ENCODE measurements at regions not wholly inside any gene's neighbourhood (a gene's known extent, or its start where the extent isn't known, plus 50 kb on each side); places are given as distances from the start of the nearest gene placed in this dataset.
"Not testable (repeated sequence)": the region's sequence is repeated elsewhere in the genome, so short reads cannot be mapped to it uniquely, and the experiment has no call there.

DNA sequence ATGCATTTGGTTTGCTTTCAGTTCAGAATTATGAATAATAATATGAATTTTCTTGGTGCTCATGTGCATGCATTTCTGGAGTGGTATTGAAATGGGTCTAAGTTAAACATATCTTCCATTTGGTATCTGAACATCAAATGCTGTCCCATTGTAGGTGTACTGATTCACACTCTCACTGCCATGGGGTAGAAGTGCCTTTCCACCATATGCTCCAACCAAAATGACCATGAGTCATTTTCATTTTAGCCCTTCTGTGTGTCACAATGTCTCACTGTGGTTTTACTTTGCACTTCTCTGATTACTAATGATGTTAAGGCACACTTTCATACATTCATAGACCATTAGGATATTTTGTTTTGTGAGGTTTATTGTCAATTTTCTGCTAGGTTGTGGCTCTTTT lies 211.9 kb downstream of the HAO1 start:
- no peak for DNase-seq

DNA sequence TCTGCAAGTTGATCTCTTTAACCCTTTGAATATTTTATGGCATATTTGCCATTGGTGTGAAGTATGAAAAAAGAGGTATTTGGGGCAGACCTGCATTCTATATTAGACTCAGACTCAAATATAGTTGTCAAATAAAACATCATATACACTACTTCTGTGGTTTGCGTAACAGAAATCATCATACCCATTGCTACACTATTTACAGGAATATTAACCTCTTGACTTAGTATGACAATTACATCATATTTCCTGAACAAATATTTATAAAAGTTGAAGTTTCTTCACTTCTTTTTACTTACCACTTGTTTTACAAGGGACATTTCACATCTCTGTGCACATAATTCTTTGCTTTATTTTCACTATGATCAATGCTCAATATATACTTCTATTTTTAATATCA lies 206.0 kb downstream of the HAO1 start:
- no peak for DNase-seq

DNA sequence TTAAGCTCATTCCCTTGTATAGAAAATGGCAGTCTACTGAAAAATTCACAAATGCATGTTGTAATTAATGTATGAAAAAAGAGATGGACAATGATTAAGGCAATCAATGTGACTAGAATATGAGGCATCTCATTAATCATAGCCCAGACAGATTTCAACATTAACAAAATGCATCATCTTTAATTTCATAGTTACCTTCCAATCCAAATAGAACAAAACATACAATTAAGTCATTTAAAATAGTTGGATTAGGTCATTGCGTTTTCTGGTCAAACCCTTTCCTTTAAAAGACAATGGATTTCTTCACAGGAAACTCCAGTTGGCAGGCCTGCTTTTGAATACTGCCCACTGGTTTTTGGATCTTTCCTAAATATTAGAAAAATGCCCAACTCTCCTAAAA lies 203.9 kb downstream of the HAO1 start:
- no peak for DNase-seq

DNA sequence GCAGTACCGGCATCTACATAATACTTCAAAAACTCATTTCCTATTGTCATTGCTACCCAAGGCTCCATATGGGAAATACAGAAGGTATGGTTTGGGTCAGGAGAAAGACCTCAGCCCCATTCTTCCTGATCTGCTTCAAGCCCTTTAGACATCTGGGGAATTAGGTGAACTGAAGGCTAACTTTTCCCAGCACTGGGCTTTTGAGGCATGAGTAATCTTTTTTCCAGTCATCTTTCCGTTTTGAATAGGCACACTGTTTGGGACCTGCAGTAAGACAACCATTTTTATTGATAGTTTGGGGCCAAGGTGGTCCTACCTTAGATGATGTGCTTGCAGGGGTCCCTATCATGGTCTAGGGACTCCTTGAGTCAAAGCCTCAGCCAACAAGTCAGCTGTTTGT lies 198.4 kb downstream of the HAO1 start:
- DNase-seq = no peak

DNA sequence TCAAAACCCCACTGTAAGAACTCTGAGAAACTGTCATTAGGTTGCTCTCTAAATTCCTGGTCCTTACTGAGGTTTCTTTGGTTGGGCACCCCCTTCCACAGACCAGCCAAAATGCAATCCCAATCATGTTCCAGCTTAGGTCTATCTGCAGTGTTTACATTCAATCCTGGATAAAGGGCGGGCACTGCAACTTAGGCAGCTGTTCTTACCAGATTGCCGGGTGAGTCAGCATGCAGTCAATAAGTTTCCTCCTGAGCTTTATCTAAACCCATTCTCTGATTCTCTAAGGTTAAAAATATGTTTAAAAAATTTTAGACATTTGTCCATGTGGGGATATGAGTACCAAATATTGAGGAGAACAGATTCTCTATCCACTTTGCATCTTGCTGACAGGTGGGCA lies 197.8 kb downstream of the HAO1 start:
- no peak for DNase-seq

DNA sequence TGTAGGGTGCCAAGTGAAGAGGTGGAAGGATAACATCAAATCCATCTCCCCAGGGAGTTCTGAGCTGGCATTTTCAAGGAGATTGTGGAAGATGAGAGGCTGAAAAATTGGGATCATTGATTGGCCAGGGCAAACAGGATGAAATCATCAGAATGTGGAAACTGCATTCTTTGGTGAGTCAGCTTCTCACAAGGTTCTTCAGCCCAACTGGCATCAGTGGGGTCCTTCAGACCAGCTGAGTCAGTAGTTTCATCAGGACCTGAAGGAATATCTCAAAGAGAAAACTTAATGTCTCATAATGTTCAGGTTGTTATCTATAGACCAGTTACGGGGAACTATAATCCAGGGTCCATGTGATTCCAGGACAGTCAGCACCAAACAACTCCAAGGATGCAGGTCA lies 195.8 kb downstream of the HAO1 start:
- no peak for DNase-seq

DNA sequence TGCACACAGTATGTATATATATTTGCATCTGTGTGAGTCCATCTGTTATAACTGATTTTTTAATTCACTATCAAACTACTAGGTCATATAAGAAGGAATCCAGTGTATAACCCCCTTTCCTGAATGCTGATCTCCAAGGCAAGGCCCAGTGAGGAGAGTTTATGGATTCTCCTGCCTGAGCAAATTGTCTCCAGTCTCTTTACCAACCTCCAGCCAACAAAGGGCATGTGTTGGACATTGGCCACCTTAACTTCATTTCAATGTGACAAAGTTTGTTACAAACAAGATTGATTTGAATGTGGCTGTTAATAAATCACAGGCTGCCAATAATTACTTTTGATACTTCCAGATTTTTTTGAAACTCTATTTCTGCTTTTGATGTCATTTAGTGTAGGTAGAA lies 191.6 kb downstream of the HAO1 start:
- no peak for DNase-seq

DNA sequence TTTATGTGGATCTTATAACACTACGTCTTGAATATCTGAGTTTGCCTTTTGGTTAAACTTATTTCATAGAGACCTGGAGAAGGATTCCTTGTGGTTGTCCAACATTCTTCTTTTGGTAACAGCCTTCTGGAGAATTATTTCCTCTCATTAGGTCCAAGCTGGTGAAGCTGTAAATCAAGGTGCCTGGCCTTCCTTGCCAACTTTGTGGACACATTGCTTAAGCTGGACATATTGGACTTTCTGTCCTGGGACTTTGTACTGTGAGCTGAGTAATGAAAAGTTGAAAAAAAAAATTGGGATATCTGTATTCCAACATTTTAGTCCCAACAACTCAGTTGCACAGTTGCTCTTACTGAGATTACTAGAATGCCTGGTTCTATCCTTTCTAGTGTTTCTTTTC lies 186.2 kb downstream of the HAO1 start:
- no peak for DNase-seq

DNA sequence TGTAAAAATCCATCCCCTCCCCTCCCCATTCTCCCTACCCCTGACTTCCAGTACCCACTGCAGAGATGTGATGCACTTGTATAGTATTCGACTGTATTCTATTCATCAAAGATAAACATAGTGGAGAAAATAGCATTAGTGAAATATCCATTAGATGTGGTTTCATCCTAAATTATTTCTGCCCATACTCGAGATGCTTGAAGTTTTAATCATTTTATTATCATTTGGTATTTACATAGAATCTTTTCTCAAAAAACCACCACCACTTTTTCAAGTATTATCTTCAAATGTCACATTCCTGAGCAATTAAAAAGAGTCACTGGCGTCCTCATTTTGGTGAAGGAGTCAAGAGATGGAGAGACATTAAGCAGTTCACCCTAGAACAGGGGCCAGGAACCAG lies 181.9 kb downstream of the HAO1 start:
- DNase-seq = no peak

DNA sequence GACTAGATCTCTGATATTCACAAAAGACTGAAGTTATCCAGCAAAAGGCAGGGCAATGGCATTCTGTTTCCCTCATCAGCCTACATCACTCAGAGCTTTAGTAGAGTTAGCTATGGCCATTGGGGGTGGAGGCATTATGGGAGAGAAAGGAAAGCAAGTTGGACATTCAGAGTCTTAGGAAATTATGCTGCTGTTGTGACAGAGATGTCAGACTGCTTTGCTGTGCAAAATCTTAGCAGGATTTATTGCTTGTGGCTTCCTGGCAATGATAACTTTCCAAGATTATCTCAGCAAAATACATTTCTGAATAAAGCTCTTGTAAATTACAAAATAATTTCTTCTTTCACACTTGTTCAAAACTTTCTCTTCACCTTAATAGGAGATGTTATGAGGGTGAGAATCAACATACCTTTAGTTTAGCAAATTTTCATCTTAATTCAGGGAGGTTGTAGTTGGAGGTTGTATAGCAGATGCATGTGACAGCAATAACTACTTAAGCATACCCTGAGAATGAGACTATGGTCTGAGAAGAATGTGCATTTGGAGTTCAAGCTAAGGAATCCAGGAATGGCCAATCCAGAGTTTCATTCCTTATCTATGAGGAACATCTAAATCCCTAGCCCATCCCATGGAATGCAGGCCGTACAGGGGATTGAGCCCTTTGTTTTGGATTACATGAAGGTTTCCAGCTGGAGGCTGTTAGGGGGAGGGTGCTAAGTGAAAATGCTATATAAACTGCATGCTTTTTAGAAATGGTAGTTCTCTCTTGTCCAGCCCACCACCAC lies 179.8 kb downstream of the HAO1 start:
- no peak for DNase-seq

DNA sequence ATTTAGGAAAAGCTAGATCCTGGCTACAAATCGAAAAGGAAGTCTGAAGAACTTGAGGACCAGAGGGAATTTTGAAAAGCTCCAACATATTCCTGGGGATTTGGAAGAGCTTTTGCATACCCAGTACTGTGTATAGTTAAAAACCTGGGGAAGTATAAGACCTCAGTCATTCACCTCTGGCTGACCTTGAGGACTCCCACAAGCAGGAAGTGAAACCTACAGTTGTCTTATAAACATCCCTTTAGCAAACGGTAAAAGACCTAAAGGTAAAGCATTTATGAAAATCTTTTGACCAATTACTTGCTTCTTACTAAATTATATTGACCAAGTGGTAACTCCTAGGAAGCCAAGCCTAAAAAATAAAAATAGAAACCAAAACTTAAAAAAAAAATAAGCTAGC lies 175.0 kb downstream of the HAO1 start:
- peak; percentile 55 for DNase-seq

DNA sequence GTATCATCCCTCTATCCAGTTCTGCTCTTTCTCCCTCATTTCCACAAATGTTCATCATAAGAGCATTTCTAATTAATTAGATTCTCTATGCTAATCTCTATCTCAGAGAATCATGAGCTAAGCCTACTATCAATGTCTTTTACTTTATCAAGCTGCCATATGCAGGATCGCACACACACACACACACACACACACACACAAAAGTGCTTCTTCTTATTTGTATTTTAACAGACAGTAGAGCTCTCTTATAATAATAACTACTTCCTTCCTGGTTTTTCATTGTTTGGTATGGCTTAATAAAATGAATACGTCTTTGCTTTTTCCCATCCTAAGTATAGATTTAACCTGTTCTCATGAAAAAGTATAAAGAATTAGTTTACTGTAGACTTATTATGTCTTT lies 170.2 kb downstream of the HAO1 start:
- DNase-seq = no peak

DNA sequence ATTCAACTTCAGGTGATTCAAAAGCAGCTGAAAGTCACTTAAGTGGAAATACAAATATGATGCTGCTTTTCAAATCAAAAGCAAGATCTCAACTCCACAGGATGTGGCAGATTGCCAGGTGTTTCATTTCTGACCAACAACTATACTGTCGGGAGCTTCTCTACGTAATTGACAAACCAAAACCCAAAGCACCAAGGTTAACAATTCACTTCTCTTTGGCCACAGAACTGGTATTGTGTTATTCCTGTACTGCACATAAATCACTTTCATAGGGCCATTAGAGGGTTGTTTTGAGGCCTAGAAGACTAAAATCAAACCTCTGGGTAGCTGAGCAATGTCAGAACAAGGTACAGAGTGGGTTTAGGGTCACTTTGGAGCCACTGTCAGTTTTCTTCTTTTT lies 169.7 kb downstream of the HAO1 start:
- peak; percentile 86 for DNase-seq

DNA sequence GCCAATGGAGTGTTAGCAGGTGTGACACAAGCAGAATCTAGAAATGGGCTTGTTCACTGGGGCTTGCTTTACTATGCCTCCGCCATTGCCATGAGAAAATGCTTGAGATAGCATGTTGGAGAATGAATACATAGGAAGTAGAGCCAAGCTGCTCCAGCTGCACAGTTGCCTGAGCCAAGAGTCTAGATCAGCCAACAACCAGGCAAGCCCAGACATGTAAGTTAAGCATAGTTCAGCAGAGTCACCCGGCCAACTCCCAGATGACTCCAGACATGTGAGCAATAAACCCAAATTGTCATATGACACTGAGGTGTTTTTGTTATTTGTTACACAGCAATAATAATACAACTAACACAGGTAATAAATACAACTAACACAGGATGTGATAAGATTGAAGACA lies 167.9 kb downstream of the HAO1 start:
- no peak for DNase-seq

DNA sequence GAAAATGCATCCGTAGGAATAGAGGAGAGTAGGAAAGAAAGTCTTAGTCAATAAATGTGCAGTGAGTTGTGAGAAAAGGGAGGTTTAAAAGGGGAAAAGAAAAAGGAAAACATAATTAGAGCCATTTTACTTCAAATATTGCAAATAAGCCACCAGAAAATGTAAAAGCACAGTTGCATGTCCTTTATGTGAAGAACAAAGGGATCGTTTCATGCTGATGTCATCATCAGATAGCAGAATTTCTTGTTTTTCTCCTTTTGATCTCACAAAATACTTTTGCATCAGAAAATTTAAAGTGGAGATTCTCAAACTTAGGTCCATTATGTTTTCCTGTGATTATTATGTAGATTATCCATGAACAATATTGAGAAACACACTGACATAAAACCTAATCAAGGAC lies 166.7 kb downstream of the HAO1 start:
- DNase-seq = no peak

DNA sequence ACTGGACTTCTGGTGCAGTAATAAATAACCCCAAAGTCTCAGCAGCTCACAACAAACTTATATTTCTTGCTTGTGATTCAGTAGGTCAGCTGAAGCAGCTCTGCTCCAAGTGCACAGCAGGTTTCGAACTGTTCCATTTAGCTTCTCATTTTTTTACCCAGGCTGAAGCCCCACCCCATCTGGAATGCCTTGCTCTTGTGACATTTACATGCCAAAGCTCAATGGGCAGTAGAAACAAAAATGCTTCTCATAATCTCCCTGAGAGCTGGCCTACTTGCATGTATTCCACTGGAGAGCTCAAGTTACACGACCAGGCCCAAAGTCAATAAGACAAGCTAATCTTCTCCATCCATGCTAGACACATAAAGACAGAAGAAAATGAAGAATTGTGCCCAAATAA lies 165.2 kb downstream of the HAO1 start:
- no peak for DNase-seq

DNA sequence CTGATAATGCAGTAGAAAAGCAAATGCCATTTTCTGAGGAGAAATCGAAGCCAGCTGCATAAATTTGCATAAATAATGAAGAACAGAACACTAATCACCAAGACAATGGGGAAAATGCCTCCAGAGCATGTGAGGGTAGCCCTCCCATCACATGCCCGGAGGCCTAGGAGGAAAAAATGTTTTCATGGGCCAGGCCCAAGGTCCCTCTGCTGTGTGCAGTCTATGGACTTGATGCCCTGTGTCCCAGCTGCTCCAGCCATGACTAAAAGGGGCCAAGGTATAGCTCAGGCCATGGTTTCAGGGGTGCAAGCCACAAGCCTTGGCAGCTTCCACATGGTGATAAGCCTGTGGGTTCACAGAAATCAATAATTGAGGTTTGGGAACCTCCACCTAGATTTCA lies 164.1 kb downstream of the HAO1 start:
- no peak for DNase-seq

DNA sequence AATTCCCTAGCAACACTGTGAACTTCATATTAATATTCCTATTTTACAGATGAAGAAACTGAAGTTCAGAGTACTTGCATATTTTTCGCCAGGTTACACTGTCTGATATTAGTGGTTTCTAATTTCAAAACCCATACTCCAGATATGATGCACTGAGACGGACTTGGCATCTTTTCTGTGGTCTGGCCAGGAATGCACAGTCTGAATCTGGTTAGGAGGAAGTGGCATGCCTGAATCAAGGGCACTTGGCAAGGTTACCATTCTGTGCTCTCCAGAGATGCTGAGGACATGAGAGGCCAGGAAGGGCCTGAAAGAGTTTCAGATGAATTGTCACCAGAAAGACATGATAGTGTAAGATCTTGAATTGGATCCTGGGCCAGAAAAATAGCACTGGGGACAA lies 150.1 kb downstream of the HAO1 start:
- DNase-seq = peak; percentile 23

DNA sequence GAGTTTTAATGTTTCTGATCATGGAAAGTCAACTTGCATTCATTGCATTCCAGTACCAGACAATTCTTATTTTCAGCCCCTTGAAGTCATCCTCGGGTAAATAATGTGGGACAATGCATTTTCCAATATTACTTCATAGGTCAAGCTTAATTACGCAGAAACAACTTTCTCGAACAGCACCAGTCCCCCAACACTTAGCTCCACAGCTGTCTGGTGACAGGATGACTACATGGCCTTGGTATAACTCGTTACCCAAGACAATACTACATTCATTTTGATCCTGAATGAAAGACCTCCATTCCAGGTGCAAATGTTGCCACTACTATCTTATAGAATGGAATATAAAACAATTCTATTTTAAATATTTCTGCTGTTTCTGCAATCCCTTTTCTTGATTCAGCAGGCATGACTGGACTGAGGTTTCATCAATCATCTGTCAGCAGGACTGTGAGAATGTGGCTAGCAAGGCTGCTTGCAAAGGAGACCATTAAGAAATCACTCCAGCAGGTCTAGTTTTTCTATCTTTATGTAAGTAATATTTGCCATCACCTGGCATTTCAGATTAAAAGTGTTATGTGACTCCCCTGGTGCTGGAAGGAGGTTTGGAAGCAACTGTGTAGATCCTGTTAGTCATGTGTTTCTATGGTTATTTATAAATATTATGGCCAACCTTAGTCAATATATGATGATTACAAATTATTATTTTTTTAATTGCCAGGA lies 147.9 kb downstream of the HAO1 start:
- DNase-seq = no peak

DNA sequence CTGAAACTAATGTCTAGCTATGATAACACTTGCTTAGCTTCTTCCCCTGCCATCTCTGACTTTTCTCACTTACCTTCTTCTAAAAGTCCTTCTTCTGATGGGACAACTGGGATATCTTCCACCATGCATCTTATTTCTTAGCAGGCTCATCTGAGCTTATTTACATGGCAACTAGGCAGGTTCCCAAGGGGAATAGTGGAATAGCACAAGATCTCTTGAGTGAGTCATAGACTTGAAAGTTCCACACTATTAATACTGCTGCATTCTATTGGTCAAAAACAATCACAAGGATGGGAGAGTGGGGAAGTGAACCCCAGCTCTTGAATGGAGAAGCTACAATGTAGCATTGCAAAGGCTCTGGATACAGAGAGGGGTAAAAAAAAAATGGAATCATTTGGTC lies 142.1 kb downstream of the HAO1 start:
- DNase-seq = no peak

DNA sequence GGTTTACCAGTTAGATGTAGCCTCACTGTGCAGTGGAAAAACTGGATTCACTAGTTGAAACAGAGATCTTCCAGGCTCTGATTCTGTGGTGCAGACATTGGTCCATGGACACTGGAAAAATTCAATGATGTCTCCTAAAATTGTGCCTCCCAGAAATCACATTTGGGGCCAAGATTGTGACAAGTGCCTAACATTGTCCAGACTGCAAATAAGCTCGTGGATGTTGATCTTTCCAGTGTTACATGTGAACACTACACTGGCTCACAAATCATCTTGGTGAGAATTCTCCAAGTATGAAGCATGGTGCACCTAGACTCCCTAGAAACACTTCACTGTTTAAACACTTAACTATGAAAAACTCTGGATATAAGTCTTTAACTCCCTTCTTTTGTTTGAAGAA lies 140.4 kb downstream of the HAO1 start:
- DNase-seq = no peak

DNA sequence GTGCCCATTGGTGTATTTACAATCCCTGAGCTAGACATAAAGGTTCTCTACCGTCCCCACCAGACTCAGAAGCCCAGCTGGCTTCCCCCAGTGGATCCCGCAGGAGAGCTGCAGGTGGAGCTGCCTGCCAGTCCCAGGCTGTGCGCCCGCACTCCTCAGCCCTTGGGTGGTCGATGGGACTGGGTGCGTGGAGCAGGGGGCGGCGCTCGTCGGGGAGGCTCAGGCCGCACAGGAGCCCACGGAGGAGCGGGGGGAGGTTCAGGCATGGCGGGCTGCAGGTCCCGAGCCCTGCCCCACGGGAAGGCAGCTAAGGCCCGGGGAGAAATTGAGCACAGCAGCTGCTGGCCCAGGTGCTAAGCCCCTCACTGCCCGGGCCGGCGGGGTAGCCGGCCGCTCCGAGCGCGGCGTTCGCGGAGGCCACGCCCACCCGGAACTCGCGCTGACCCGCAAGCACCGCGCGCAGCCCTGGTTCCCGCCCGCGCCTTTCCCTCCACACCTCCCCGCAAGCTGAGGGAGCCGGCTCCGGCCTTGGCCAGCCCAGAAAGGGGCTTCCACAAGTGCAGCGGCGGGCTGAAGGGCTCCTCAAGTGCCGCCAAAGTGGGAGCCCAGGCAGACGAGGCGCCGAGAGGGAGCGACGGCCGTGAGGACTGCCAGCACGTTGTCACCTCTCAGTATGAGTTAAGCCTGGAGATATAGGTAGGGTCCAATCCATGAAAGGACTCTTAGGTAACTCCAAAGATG lies 136.7 kb downstream of the HAO1 start:
- DNase-seq = not testable (repeated sequence)

DNA sequence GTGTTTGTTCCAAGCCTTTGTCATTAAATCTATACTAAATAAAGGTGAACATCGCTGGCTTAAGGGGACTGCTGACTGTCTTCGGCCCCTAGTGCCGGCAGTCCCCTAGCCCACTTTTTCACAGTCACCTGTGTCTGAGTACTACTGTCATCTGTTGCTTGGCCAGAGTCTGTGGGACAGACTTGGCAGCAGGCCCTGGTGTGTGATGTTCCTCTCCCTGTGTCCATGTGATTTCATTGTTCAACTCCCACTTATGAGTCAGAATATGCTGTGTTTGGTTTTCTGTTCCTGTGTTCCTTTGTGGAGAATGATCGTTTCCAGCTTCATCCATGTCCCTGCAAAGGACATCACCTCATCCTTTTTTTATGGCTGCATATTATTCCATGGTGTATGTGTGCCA lies 133.4 kb downstream of the HAO1 start:
- no peak for DNase-seq

DNA sequence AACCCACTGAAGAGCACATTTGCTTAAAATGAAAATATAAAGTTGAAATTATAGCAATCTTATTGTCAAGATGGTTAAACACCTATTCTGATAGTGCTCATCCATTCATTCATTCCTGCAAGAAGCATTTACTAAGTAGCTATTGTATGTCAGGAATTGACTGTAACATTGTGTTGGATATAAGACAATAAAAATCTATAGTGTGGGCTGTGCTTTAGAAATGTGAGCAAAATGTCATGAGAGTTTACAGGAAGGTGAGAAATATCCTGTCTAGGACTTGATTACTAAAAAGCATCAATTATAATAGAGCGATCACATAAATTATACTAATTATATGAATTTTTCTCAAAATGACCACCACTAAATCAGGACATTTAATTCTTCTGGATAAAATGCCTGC lies 123.0 kb downstream of the HAO1 start:
- DNase-seq = no peak

Data from RPMI8226 (cell line).